Spinal cord (tissue), 9 donors: ENCODE measurements at regions not wholly inside any gene's neighbourhood (a gene's known extent, or its start where the extent isn't known, plus 50 kb on each side); places are given as distances from the start of the nearest gene placed in this dataset.

Experiments
- DNase-seq, 6 donors: peaks; one replicate each; pipeline versions ENCODE4 v3.0.0 to v3.0.0-alpha.2; 2013 to 2015; ENCODE audit warnings: low spot score in 6 of 6, low read depth in 4 of 6
- H3K27ac ChIP-seq: one replicate; pipeline ENCODE4 v1.5.1; 2013; ENCODE audit warnings: low read depth, low read length, control low read depth
- H3K27me3 ChIP-seq: one replicate; pipeline ENCODE4 v1.6.1; 2013; ENCODE audit warnings: low read length; ENCODE audit not compliant: control insufficient read depth, insufficient read depth
- H3K36me3 ChIP-seq: one replicate; pipeline ENCODE4 v1.6.1; 2013; ENCODE audit warnings: low read length; ENCODE audit not compliant: control insufficient read depth, insufficient read depth
- H3K4me1 ChIP-seq: one replicate; pipeline ENCODE4 v1.6.1; 2013; ENCODE audit warnings: low read length; ENCODE audit not compliant: control insufficient read depth, insufficient read depth
- H3K4me3 ChIP-seq: one replicate; pipeline ENCODE4 v1.5.1; 2013; ENCODE audit warnings: low read depth, low read length, control low read depth
- H3K9me3 ChIP-seq: one replicate; pipeline ENCODE4 v1.6.1; 2013; ENCODE audit warnings: low read length; ENCODE audit not compliant: control insufficient read depth, insufficient read depth
- WGBS: methylation state at CpG from one replicate; pipeline ENCODE4 v1.1.5; 2013; ENCODE audit warnings: missing lambda C conversion rate; ENCODE audit not compliant: insufficient coverage; 5-methylcytosine and 5-hydroxymethylcytosine counted together
- donor health status: healthy.

DNA sequence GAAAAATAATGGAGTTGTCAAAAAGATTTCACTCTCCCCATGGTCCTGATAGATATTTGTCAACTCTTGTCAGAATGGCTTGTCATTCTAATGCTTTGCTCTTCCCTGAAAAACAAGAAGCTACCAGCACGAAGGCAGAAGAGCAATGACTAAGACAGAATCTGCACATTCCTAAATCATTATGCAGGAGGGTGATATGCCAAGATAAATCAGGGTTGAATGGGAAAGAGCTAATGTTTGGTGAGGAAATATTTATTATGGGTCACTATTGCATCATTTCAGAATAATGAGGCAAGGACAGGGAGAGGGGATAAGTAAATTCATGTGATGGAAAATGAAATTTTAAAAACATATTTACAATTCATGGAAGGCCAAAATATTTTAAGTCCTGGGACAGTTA is 297.5 kb upstream of the XYLT1 start:
- Histone ChIP-seq H3K9me3 (no peaks in the 10 kb centered on the region), H3K27ac (no peak overlapping the region), H3K27me3 (no peaks in the 10 kb centered on the region), H3K4me3 (no peak overlapping the region), H3K36me3 (no peaks in the 10 kb centered on the region), H3K4me1 (no peaks in the 10 kb centered on the region)
- peak in 1 of 6 donors; percentile 54 for DNase-seq
- no CpG with 5 or more reads among the region's 1 CpG for WGBS

GRCh38 chr16:17766012-17766411 is 295.3 kb upstream of the XYLT1 start:
- Histone ChIP-seq H3K27me3 (no peaks in the 10 kb centered on the region), H3K27ac (no peak overlapping the region), H3K36me3 (no peaks in the 10 kb centered on the region), H3K4me1 (no peaks in the 10 kb centered on the region), H3K4me3 (no peak overlapping the region), H3K9me3 (no peaks in the 10 kb centered on the region)
- no peak for DNase-seq
- WGBS = no CpG with 5 or more reads among the region's 2 CpGs

- Histone ChIP-seq H3K27ac (no peak overlapping the region), H3K4me1 (peaks cover 4% of the 10 kb centered on the region), H3K27me3 (peaks cover 2% of the 10 kb centered on the region), H3K4me3 (no peak overlapping the region), H3K9me3 (no peaks in the 10 kb centered on the region), H3K36me3 (no peaks in the 10 kb centered on the region)
- 24% methylated on average over 4 of the region's 9 CpGs for WGBS
- DNase-seq = peak in 2 of 6 donors; percentile 70 to 86
Measured at GRCh38 chr16:17759451-17760390, 289.0 kb upstream of the XYLT1 start.

- 56% methylated on average over 2 of the region's 4 CpGs for WGBS
- H3K9me3 ChIP-seq = no peaks in the 10 kb centered on the region
- peaks cover 4% of the 10 kb centered on the region for H3K4me1 ChIP-seq
- no peak overlapping the region for H3K4me3 ChIP-seq
- H3K27ac ChIP-seq = no peak overlapping the region
- no peak for DNase-seq
- H3K27me3 ChIP-seq = peaks cover 2% of the 10 kb centered on the region
- no peaks in the 10 kb centered on the region for H3K36me3 ChIP-seq
Measured at GRCh38 chr16:17757808-17758207, 287.0 kb upstream of the XYLT1 start.

DNA sequence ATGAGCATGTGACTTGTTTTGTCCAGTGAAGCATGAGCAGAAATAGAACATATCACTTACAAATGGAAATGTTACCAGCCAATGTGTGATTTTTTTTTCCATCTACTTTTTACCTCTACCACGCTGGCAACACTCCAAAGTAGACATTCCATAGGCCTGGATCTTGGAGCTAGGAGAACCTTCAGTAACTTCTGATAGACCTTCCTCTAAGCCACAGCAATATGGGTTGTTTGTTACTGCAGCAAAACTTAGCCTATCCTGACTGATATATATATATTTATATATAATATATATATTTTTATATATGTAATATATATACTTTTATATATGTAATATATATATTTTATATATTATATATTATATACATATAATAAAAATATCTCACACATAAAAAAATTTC is 284.4 kb upstream of the XYLT1 start:
- WGBS = no CpG with 5 or more reads among the region's 1 CpG
- DNase-seq = no peak
- no peaks in the 10 kb centered on the region for H3K36me3 ChIP-seq

GRCh38 chr16:17753434-17753833 is 282.7 kb upstream of the XYLT1 start:
- H3K4me1 ChIP-seq = peaks cover 4% of the 10 kb centered on the region
- peaks cover 2% of the 10 kb centered on the region for H3K27me3 ChIP-seq
- no peak overlapping the region for H3K27ac ChIP-seq
- 95% methylated on average over 3 of the region's 6 CpGs for WGBS
- DNase-seq = peak in 2 of 6 donors; percentile 61 to 66
- H3K36me3 ChIP-seq = no peaks in the 10 kb centered on the region
- H3K4me3 ChIP-seq = no peak overlapping the region
- no peaks in the 10 kb centered on the region for H3K9me3 ChIP-seq

More for the DNA sequence above, 284.4 kb upstream of the XYLT1 start:
- Histone ChIP-seq H3K9me3 (no peaks in the 10 kb centered on the region), H3K4me3 (no peak overlapping the region), H3K4me1 (peaks cover 4% of the 10 kb centered on the region), H3K27me3 (peaks cover 2% of the 10 kb centered on the region), H3K27ac (no peak overlapping the region)

GRCh38 chr16:17749706-17750105 is 278.9 kb upstream of the XYLT1 start:
- no peak overlapping the region for H3K27ac ChIP-seq
- peaks cover 2% of the 10 kb centered on the region for H3K27me3 ChIP-seq
- DNase-seq = no peak
- H3K36me3 ChIP-seq = no peaks in the 10 kb centered on the region
- WGBS = no CpG with 5 or more reads among the region's 1 CpG
- no peaks in the 10 kb centered on the region for H3K9me3 ChIP-seq
- no peak overlapping the region for H3K4me3 ChIP-seq
- H3K4me1 ChIP-seq = peaks cover 17% of the 10 kb centered on the region

DNA sequence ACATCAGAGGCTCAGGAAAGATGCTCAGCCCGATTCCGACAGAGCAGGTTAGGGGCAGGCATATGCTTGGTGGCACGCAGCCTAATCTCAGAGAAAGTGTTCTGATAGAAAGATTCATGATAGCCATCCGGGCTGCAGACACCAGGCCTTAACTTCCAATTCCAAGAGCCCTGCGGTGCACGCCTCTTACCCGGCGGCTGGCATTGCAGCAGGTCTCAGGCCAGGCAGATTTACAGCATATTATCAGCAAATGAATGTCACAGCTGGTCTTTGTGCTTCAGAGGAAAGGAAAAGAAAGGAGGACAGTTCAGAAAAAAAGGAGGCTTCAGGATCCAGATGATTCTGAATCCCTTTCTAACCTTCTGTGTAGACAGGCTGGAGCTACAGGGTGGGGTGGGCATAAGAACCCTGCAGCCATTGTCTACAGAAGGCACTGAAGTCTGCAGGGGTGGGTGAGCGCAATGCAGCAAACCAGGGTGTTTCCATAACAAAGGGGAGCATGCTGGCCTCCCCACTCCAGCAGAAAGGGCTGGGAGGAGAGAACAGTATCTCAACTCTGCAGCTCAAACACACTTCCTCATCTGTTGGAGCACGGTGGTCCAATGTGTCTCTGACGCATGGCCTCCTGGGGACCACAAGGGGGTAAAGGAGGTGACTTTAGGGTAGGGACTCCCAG is 277.4 kb upstream of the XYLT1 start:
- 44% methylated on average over 4 of the region's 11 CpGs for whole genome bisulfite sequencing
- H3K27ac ChIP-seq = no peak overlapping the region
- H3K36me3 ChIP-seq = no peaks in the 10 kb centered on the region
- no peaks in the 10 kb centered on the region for H3K9me3 ChIP-seq
- peaks cover 19% of the 10 kb centered on the region for H3K4me1 ChIP-seq
- peak in 1 of 6 donors; percentile 69 for DNase-seq
- H3K27me3 ChIP-seq = peaks cover 6% of the 10 kb centered on the region
- H3K4me3 ChIP-seq = no peak overlapping the region

DNA sequence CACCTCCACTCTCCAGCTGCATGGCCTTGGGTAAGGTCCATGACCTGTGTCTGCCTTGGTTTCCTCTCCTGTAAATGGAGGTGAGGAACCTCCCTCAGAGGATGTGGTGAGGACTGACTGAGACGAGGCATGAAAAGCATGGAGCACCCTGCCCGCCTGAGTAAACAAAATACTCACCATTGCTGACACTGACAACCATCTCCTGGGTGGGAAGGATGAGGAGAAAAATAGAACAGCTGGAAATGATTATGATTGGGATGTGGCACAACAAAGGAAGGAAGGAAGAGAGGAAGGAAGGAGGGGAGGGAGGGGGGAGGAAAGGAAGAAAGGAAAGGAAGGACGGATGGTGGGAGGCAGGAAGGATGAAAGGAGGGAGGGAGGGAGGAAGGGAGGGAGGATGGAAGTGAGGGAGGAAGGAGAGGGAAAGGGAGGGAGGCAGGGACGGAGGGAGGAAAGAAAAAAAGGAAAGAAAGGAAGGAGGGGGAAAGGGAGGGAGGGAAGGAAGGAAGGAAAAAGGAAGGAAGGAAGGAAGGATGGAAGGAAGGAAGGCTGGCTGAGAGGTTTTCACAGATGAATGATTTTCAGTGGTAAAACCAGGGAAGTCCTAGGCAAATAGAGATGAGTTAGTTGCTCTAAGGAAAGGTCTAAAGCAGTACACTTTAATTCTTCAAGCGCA is 276.5 kb upstream of the XYLT1 start:
- 62% methylated on average over 2 of the region's 5 CpGs for WGBS
- H3K36me3 ChIP-seq = no peaks in the 10 kb centered on the region
- H3K27me3 ChIP-seq = peaks cover 6% of the 10 kb centered on the region
- no peaks in the 10 kb centered on the region for H3K9me3 ChIP-seq
- no peak overlapping the region for H3K27ac ChIP-seq
- H3K4me1 ChIP-seq = peaks cover 19% of the 10 kb centered on the region
- no peak overlapping the region for H3K4me3 ChIP-seq
- DNase-seq = no peak
